NT2/D1 (cell line): ENCODE measurements at regions not wholly inside any gene's neighbourhood (a gene's known extent, or its start where the extent isn't known, plus 50 kb on each side); places are given as distances from the start of the nearest gene placed in this dataset.

Experiments
- DNase-seq: peaks from one replicate; pipeline ENCODE4 v3.0.0-alpha.2; 2011; ENCODE audit warnings: low read depth, low spot score
- H3K27me3 ChIP-seq: 2 replicates; pipeline ENCODE4 v1.6.0; 2011; ENCODE audit warnings: mild to moderate bottlenecking; ENCODE audit not compliant: insufficient read length, insufficient read depth
- H3K36me3 ChIP-seq: 2 replicates; pipeline ENCODE4 v1.6.1; 2011; ENCODE audit warnings: mild to moderate bottlenecking, low read length, mixed read lengths; ENCODE audit not compliant: insufficient read depth, insufficient read length
- H3K4me1 ChIP-seq: 2 replicates; pipeline ENCODE4 v1.5.1; 2011; ENCODE audit not compliant: insufficient read depth, insufficient read length
- H3K4me3 ChIP-seq: 2 replicates; pipeline ENCODE4 v1.5.1; 2011; ENCODE audit warnings: low read depth; ENCODE audit not compliant: insufficient read length
- H3K9ac ChIP-seq: 2 replicates; pipeline ENCODE4 v1.6.0; 2011; ENCODE audit warnings: low read depth; ENCODE audit not compliant: insufficient read length
- H3K9me3 ChIP-seq: 2 replicates; pipeline ENCODE4 v1.5.1; 2011; ENCODE audit warnings: mild to moderate bottlenecking, low read length; ENCODE audit not compliant: insufficient read depth
- SUZ12 ChIP-seq: IDR thresholded peaks from 2 replicates; pipeline ENCODE4 v1.6.1; 2011; ENCODE audit not compliant: insufficient read length, insufficient read depth; ENCODE audit errors: extremely low read depth
- YY1 ChIP-seq: IDR thresholded peaks from 2 replicates; pipeline ENCODE4 v1.6.1; 2011; ENCODE audit not compliant: insufficient read length, insufficient read depth
- ZNF274 ChIP-seq: IDR thresholded peaks from 2 replicates; pipeline ENCODE4 v1.6.1; 2011; ENCODE audit warnings: mild to moderate bottlenecking, low read depth, low read length

GRCh38 chr3:25339225-25339624 lies 88.8 kb upstream of the RARB start:
- no peaks in the 10 kb centered on the region for H3K36me3 ChIP-seq
- no peaks in the 10 kb centered on the region for H3K9me3 ChIP-seq
- no peak overlapping the region for H3K9ac ChIP-seq
- no peak for TF ChIP-seq YY1
- DNase-seq: no peak
- H3K4me1 ChIP-seq: no peaks in the 10 kb centered on the region
- H3K4me3 ChIP-seq: no peak overlapping the region
- H3K27me3 ChIP-seq: no peaks in the 10 kb centered on the region

- no peaks in the 10 kb centered on the region for H3K27me3 ChIP-seq
- H3K36me3 ChIP-seq: no peaks in the 10 kb centered on the region
- no peaks in the 10 kb centered on the region for H3K4me1 ChIP-seq
- H3K4me3 ChIP-seq: no peak overlapping the region
- no peak for DNase-seq
- H3K9me3 ChIP-seq: no peaks in the 10 kb centered on the region
- no peak overlapping the region for H3K9ac ChIP-seq
- TF ChIP-seq SUZ12 (no peak), YY1 (no peak), ZNF274 (no peak)
Measured at GRCh38 chr3:25344670-25345069, 83.4 kb upstream of the RARB start.

DNA sequence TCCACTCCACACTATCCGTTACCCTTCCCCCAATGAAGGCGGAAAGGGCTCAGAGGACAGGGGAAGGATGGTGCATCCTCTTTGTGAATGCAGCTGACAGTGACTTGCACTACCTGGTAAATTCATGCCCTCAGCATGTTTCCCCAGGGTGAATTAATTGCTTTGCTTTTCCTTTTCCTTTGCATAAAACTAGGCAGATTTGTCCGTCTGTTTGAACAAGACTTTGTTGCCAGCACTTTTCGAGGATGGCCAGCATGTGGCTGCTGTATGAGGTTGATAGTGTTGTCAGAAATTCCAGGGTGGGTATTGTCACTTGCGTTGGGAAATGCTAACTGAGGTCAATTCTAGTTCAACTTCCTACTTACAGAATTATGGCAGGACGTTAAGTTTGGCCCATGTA lies 79.0 kb upstream of the RARB start:
- H3K36me3 ChIP-seq: no peaks in the 10 kb centered on the region
- H3K9me3 ChIP-seq: no peaks in the 10 kb centered on the region
- no peaks in the 10 kb centered on the region for H3K4me1 ChIP-seq
- H3K27me3 ChIP-seq: no peaks in the 10 kb centered on the region
- H3K9ac ChIP-seq: no peak overlapping the region
- TF ChIP-seq YY1 (no peak), SUZ12 (no peak), ZNF274 (no peak)
- DNase-seq: no peak
- no peak overlapping the region for H3K4me3 ChIP-seq

DNA sequence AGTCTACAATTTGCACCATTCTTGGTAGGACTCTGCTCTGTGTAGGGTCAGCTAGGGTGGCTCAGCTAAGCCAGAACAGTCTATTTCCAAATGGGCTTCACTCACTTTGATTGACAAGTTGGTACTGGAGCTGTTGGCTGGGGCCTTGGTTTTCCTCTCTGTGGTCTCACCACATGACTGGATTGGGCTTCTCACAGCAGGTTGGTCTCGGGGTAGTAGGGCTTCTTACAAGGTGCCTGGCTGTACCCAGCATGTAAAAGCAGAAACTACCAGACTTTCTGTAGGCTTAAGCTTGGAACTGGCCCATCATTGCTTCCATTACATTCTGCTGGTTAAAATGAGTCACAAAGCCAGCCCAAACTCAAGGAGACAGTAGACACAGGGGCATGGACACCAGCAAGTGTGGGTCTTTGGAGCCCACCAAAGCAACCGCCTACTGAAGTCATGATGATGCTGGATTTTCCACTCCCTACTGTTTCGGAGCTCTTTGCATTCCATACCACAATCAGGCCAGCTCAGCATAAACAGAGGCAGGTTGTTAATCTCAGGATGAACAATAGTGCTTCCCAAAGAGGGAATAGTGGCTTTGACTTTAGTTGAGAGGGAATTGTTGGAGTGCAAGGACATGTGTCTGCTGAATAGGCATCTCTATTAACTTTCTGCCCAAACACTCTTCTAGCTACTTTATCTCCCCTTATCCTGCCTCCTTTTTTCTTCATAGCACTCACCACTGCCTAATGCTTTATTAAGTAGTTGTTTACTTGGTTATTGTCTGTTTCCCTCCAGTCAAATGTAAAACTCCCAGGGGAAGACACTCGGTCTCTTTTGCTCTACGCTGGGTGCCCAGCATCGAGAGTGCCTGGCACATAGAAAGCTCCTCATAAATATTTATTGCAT lies 78.0 kb upstream of the RARB start:
- Histone ChIP-seq H3K36me3 (no peaks in the 10 kb centered on the region), H3K27me3 (no peaks in the 10 kb centered on the region)

DNA sequence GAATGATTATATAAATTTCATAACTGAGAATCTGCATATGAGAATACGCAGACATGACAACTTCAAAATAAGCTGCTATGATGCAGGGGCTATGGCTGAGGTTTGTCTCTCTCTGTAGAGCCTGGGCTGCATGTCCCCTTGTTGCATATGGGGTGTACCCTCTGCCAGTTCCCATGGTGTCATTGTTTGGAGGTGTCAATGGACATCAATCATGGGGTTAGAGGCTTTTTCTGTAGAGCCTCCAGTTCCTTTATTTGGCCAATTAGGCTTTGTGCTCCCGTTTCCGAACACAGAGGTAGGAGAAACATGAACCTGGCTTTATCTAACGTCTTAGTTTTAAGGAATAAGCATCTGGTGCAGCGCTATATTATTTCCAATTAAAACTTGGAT lies 77.3 kb upstream of the RARB start:
- H3K9ac ChIP-seq: no peak overlapping the region
- no peak for DNase-seq
- no peaks in the 10 kb centered on the region for H3K4me1 ChIP-seq
- H3K27me3 ChIP-seq: no peaks in the 10 kb centered on the region
- no peak overlapping the region for H3K4me3 ChIP-seq
- no peaks in the 10 kb centered on the region for H3K36me3 ChIP-seq
- TF ChIP-seq ZNF274 (no peak), YY1 (no peak), SUZ12 (no peak)
- H3K9me3 ChIP-seq: no peaks in the 10 kb centered on the region

More for the DNA sequence above, 78.0 kb upstream of the RARB start:
- H3K9me3 ChIP-seq: no peaks in the 10 kb centered on the region
- TF ChIP-seq SUZ12: no peak
- no peak for TF ChIP-seq YY1
- no peak for TF ChIP-seq ZNF274
- no peak overlapping the region for H3K4me3 ChIP-seq
- DNase-seq: no peak
- no peak overlapping the region for H3K9ac ChIP-seq
- no peaks in the 10 kb centered on the region for H3K4me1 ChIP-seq

DNA sequence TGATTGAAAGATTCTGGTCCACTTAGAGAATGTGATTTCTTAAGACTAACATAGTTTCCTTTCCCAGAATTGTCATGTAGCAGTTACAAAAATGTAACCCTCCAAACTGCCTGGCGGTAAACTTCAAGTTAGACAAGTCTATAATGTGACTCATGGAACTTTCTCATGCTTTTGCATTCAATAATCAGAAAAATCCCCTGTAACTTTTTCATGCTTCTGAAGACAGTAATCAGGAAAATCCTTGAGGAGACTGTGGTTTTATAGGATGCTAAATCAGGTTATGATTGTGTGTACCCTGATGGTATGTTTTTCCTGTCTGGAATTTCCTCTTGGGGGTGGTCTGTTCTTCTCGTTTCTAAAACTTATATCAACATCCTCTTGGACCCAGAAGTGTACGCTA lies 74.0 kb upstream of the RARB start:
- Histone ChIP-seq H3K9me3 (no peaks in the 10 kb centered on the region), H3K4me1 (no peaks in the 10 kb centered on the region), H3K36me3 (no peaks in the 10 kb centered on the region), H3K27me3 (no peaks in the 10 kb centered on the region), H3K9ac (no peak overlapping the region), H3K4me3 (no peak overlapping the region)
- no peak for DNase-seq
- TF ChIP-seq SUZ12: no peak
- no peak for TF ChIP-seq ZNF274

GRCh38 chr3:25355034-25355885 lies 72.8 kb upstream of the RARB start:
- no peak for DNase-seq
- Histone ChIP-seq H3K9ac (no peak overlapping the region), H3K4me1 (no peaks in the 10 kb centered on the region), H3K4me3 (no peak overlapping the region), H3K27me3 (no peaks in the 10 kb centered on the region), H3K9me3 (no peaks in the 10 kb centered on the region), H3K36me3 (no peaks in the 10 kb centered on the region)
- TF ChIP-seq ZNF274: no peak
- TF ChIP-seq YY1: no peak
- TF ChIP-seq SUZ12: no peak
